Naive thymus-derived CD4-positive, alpha-beta T cell (primary cell): ENCODE measurements at regions not wholly inside any gene's neighbourhood (a gene's known extent, or its start where the extent isn't known, plus 50 kb on each side); places are given as distances from the start of the nearest gene placed in this dataset.

ENCODE experiments used
- ATAC-seq: fragments of 150-1000 bp; cut with Tn5 transposase; 2 replicates; pipeline ENCODE4 v1.10.0; 2021; ENCODE audit warnings: mild to moderate bottlenecking, moderate library complexity
- CTCF ChIA-PET: fragments of 350-600 bp; sonication (Branson Sonifier 250); formaldehyde crosslinking; loops from one replicate; lab custom pipeline; 2021; ENCODE audit warnings: antibody characterized with exemption; lab: Charles Lee
- POLR2A ChIA-PET: fragments of 350-600 bp; sonication (Branson Sonifier 250); formaldehyde crosslinking; loops from one replicate; lab custom pipeline; 2021; ENCODE audit warnings: antibody characterized with exemption, inconsistent platforms; lab: Charles Lee
- DNase-seq, 9 donors: peaks; one replicate each; pipeline versions ENCODE4 v3.0.0 to v3.0.0-alpha.2; 2020 to 2022; ENCODE audit warnings: mixed read lengths in 1 of 9
- H3K27ac ChIP-seq: one replicate; pipeline ENCODE4 v1.7.0; 2013; ENCODE audit warnings: mild to moderate bottlenecking, low read depth, low read length, moderate library complexity
- H3K27me3 ChIP-seq, 2 donors: one replicate each; pipeline ENCODE4 v1.7.0; 2013; ENCODE audit warnings: low read length in 2 of 2, mild to moderate bottlenecking in 2 of 2, moderate library complexity in 2 of 2; ENCODE audit not compliant: control insufficient read depth in 2 of 2, insufficient read depth in 2 of 2
- H3K36me3 ChIP-seq, 3 experiments: 1 replicate in 2 of 3; 2 replicates in 1 of 3; pipeline ENCODE4 v1.7.0; 2013; ENCODE audit warnings: low read length in 3 of 3, mild to moderate bottlenecking in 3 of 3, moderate library complexity in 1 of 3; ENCODE audit not compliant: insufficient read depth in 3 of 3, control insufficient read depth in 2 of 3
- H3K4me1 ChIP-seq, 2 donors: one replicate each; pipeline ENCODE4 v1.7.0; 2013; ENCODE audit warnings: low read length in 2 of 2, mild to moderate bottlenecking in 2 of 2, moderate library complexity in 1 of 2; ENCODE audit not compliant: control insufficient read depth in 2 of 2, insufficient read depth in 2 of 2
- H3K4me3 ChIP-seq: 2 replicates; pipeline ENCODE4 v1.7.0; 2013; ENCODE audit warnings: mild to moderate bottlenecking, low read length
- H3K9me3 ChIP-seq, 3 experiments: 1 replicate in 2 of 3; 2 replicates in 1 of 3; pipeline ENCODE4 v1.7.0; 2013; ENCODE audit warnings: low read length in 3 of 3; ENCODE audit not compliant: control insufficient read depth in 2 of 3
- H3K27ac Mint-ChIP-seq, 9 donors: one replicate each; pipeline ENCODE4 v1.8.0; 2020 to 2022; ENCODE audit warnings: mixed read lengths in 9 of 9, mild to moderate bottlenecking in 8 of 9, moderate library complexity in 5 of 9, inconsistent platforms in 2 of 9
- H3K27me3 Mint-ChIP-seq, 5 donors: one replicate each; pipeline ENCODE4 v1.8.0; 2021 to 2022; ENCODE audit warnings: mixed read lengths in 5 of 5, mild to moderate bottlenecking in 1 of 5
- H3K36me3 Mint-ChIP-seq, 5 donors: one replicate each; pipeline ENCODE4 v1.8.0; 2020 to 2022; ENCODE audit warnings: mixed read lengths in 5 of 5, mild to moderate bottlenecking in 3 of 5, inconsistent platforms in 1 of 5
- H3K4me1 Mint-ChIP-seq, 7 donors: one replicate each; pipeline ENCODE4 v1.8.0; 2020 to 2022; ENCODE audit warnings: mixed read lengths in 7 of 7, mild to moderate bottlenecking in 3 of 7, inconsistent platforms in 1 of 7
- H3K4me3 Mint-ChIP-seq, 10 donors: one replicate each; pipeline ENCODE4 v1.8.0; 2020 to 2022; ENCODE audit warnings: mild to moderate bottlenecking in 10 of 10, mixed read lengths in 10 of 10, moderate library complexity in 6 of 10, inconsistent platforms in 2 of 10
- H3K9me3 Mint-ChIP-seq, 11 donors: one replicate each; pipeline ENCODE4 v1.8.0; 2020 to 2022; ENCODE audit warnings: mixed read lengths in 11 of 11, mild to moderate bottlenecking in 4 of 11, inconsistent platforms in 1 of 11, moderate library complexity in 1 of 11
- intact Hi-C, 2 donors: fragments of 100-400 bp; cut with micrococcal nuclease; formaldehyde crosslinking; loops; one replicate each; pipeline ENCODE4 v1.15.1; 2023

GRCh38 chr14:58812050-58812910 lies 174.5 kb downstream of the DACT1 start:
- ChIA-PET POLR2A (no interaction called here), CTCF (no interaction called here)
- Histone ChIP-seq H3K27me3 (no peaks in the 10 kb centered on the region), H3K9me3 (no peaks in the 10 kb centered on the region), H3K27ac (no peak overlapping the region), H3K4me3 (no peak overlapping the region), H3K36me3 (no peaks in the 10 kb centered on the region), H3K4me1 (no peaks in the 10 kb centered on the region)
- peaks cover 0 to 2% (median 0%) of the 10 kb centered on the region in 7 donors for H3K4me1 Mint-ChIP-seq
- H3K27ac Mint-ChIP-seq: no peak overlapping the region
- peaks cover 0 to 10% (median 0%) of the 10 kb centered on the region in 11 donors for H3K9me3 Mint-ChIP-seq
- H3K27me3 Mint-ChIP-seq: no peaks in the 10 kb centered on the region
- DNase-seq: no peak
- no peaks in the 10 kb centered on the region for H3K36me3 Mint-ChIP-seq
- no peak overlapping the region for H3K4me3 Mint-ChIP-seq
- intact Hi-C loops: no loop called here
- no peak for ATAC-seq

- Histone ChIP-seq H3K36me3 (no peaks in the 10 kb centered on the region), H3K27me3 (no peaks in the 10 kb centered on the region), H3K4me1 (no peaks in the 10 kb centered on the region), H3K27ac (no peak overlapping the region), H3K9me3 (no peaks in the 10 kb centered on the region), H3K4me3 (no peak overlapping the region)
- peaks cover 0 to 10% (median 0%) of the 10 kb centered on the region in 11 donors for H3K9me3 Mint-ChIP-seq
- H3K36me3 Mint-ChIP-seq: no peaks in the 10 kb centered on the region
- no peaks in the 10 kb centered on the region for H3K27me3 Mint-ChIP-seq
- no peak overlapping the region for H3K4me3 Mint-ChIP-seq
- peaks cover 0 to 2% (median 0%) of the 10 kb centered on the region in 7 donors for H3K4me1 Mint-ChIP-seq
- intact Hi-C loops: no loop called here
- ChIA-PET CTCF (no interaction called here), POLR2A (no interaction called here)
- ATAC-seq (no peak), DNase-seq (no peak)
- H3K27ac Mint-ChIP-seq: no peak overlapping the region
These were observed 176.0 kb downstream of the DACT1 start for GRCh38 chr14:58813745-58814144.

GRCh38 chr14:58814466-58814865 lies 176.7 kb downstream of the DACT1 start:
- no peaks in the 10 kb centered on the region for H3K27me3 ChIP-seq
- ChIA-PET CTCF (no interaction called here), POLR2A (no interaction called here)
- ATAC-seq: no peak
- no peak overlapping the region for H3K27ac ChIP-seq
- no peak overlapping the region for H3K4me3 ChIP-seq
- H3K9me3 ChIP-seq: no peaks in the 10 kb centered on the region
- Mint-ChIP-seq H3K27ac (no peak overlapping the region), H3K4me1 (peaks cover 0 to 2% (median 0%) of the 10 kb centered on the region in 7 donors), H3K36me3 (no peaks in the 10 kb centered on the region), H3K27me3 (no peaks in the 10 kb centered on the region), H3K9me3 (peaks cover 0 to 8% (median 0%) of the 10 kb centered on the region in 11 donors), H3K4me3 (no peak overlapping the region)
- no peaks in the 10 kb centered on the region for H3K4me1 ChIP-seq
- intact Hi-C loops: no loop called here
- H3K36me3 ChIP-seq: no peaks in the 10 kb centered on the region
- DNase-seq: no peak

GRCh38 chr14:58815161-58815701 lies 177.5 kb downstream of the DACT1 start:
- no peak overlapping the region for H3K27ac ChIP-seq
- Mint-ChIP-seq H3K9me3 (peaks cover 0 to 2% (median 0%) of the 10 kb centered on the region in 11 donors), H3K27me3 (no peaks in the 10 kb centered on the region), H3K27ac (no peak overlapping the region), H3K4me3 (no peak overlapping the region), H3K36me3 (no peaks in the 10 kb centered on the region), H3K4me1 (peaks cover 0 to 4% (median 0%) of the 10 kb centered on the region in 7 donors)
- no peaks in the 10 kb centered on the region for H3K36me3 ChIP-seq
- no peaks in the 10 kb centered on the region for H3K9me3 ChIP-seq
- no peak for DNase-seq
- intact Hi-C loops: no loop called here
- ChIA-PET CTCF (no interaction called here), POLR2A (no interaction called here)
- H3K27me3 ChIP-seq: no peaks in the 10 kb centered on the region
- ATAC-seq: no peak
- H3K4me3 ChIP-seq: no peak overlapping the region
- H3K4me1 ChIP-seq: no peaks in the 10 kb centered on the region

GRCh38 chr14:58815794-58816193 lies 178.0 kb downstream of the DACT1 start:
- H3K36me3 ChIP-seq: no peaks in the 10 kb centered on the region
- H3K4me1 ChIP-seq: no peaks in the 10 kb centered on the region
- no peaks in the 10 kb centered on the region for H3K27me3 ChIP-seq
- no peak overlapping the region for H3K4me3 Mint-ChIP-seq
- H3K9me3 ChIP-seq: no peaks in the 10 kb centered on the region
- ChIA-PET CTCF (no interaction called here), POLR2A (no interaction called here)
- DNase-seq (no peak), ATAC-seq (no peak)
- H3K4me1 Mint-ChIP-seq: peaks cover 0 to 4% (median 0%) of the 10 kb centered on the region in 7 donors
- no peak overlapping the region for H3K27ac Mint-ChIP-seq
- H3K27ac ChIP-seq: no peak overlapping the region
- no peaks in the 10 kb centered on the region for H3K36me3 Mint-ChIP-seq
- H3K27me3 Mint-ChIP-seq: no peaks in the 10 kb centered on the region
- no peak overlapping the region for H3K4me3 ChIP-seq
- intact Hi-C loops: no loop called here
- H3K9me3 Mint-ChIP-seq: no peaks in the 10 kb centered on the region

- H3K4me3 Mint-ChIP-seq: no peak overlapping the region
- intact Hi-C loops: no loop called here
- no peak overlapping the region for H3K4me3 ChIP-seq
- no peaks in the 10 kb centered on the region for H3K27me3 ChIP-seq
- H3K4me1 Mint-ChIP-seq: peaks cover 0 to 4% (median 0%) of the 10 kb centered on the region in 7 donors
- no peaks in the 10 kb centered on the region for H3K36me3 ChIP-seq
- H3K9me3 Mint-ChIP-seq: no peaks in the 10 kb centered on the region
- no peaks in the 10 kb centered on the region for H3K4me1 ChIP-seq
- H3K27ac ChIP-seq: no peak overlapping the region
- DNase-seq (no peak), ATAC-seq (no peak)
- CTCF ChIA-PET: interaction anchor here (0.6 kb wide), 1 partner anchor 135 kb away, joined by 3 read pairs; no protein-coding TSS in a partner anchor
- H3K36me3 Mint-ChIP-seq: no peaks in the 10 kb centered on the region
- H3K27ac Mint-ChIP-seq: no peak overlapping the region
- H3K27me3 Mint-ChIP-seq: no peaks in the 10 kb centered on the region
- no peaks in the 10 kb centered on the region for H3K9me3 ChIP-seq
- POLR2A ChIA-PET: no interaction called here
These were observed 178.8 kb downstream of the DACT1 start for GRCh38 chr14:58816416-58817115.
